PC-9 (cell line): ENCODE measurements at regions not wholly inside any gene's neighbourhood (a gene's known extent, or its start where the extent isn't known, plus 50 kb on each side); places are given as distances from the start of the nearest gene placed in this dataset.
A peak's percentile ranks its signal among the peaks of the same experiment; 100 is the strongest.

ENCODE experiments used
- BruUV-seq: library from RNA; stranded (reverse); fragments of 400-500 nt; replicated peaks from 2 replicates; lab custom pipeline; 2021; lab: Mats Ljungman, UMichigan
- CTCF ChIA-PET: fragments of 300-600 bp; sonication (Branson Sonifier 250); formaldehyde crosslinking; loops from one replicate; lab custom pipeline; 2022; ENCODE audit warnings: antibody characterized with exemption; lab: Charles Lee
- POLR2A ChIA-PET: fragments of 300-600 bp; sonication (Branson Sonifier 250); formaldehyde crosslinking; loops from one replicate; lab custom pipeline; 2022; ENCODE audit warnings: antibody characterized with exemption; ENCODE audit not compliant: unreplicated experiment; lab: Charles Lee
- DNase-seq, 2 experiments: peaks; one replicate each; pipeline versions ENCODE4 v3.0.0 to v3.0.0-alpha.2; 2015 to 2022; ENCODE audit warnings: mixed read lengths in 1 of 2
- H2AFZ ChIP-seq: fragments of 200-600 bp; sonication (generic); 2 replicates; pipeline ENCODE4 v1.8.1; 2017; ENCODE audit warnings: antibody characterized with exemption
- H3F3A ChIP-seq: fragments of 200-600 bp; sonication (generic); 2 replicates; pipeline ENCODE4 v1.8.1; 2017; ENCODE audit warnings: antibody characterized with exemption, mild to moderate bottlenecking, low read depth; ENCODE audit not compliant: insufficient read depth
- H3K27ac ChIP-seq: fragments of 200-600 bp; sonication (generic); 2 replicates; pipeline ENCODE4 v1.6.1; 2016; ENCODE audit warnings: mixed run types
- H3K27me3 ChIP-seq: fragments of 200-600 bp; sonication (generic); 2 replicates; pipeline ENCODE4 v1.6.1; 2016; ENCODE audit warnings: low read depth, mixed run types; ENCODE audit not compliant: insufficient read depth
- H3K36me3 ChIP-seq: fragments of 200-600 bp; sonication (generic); 2 replicates; pipeline ENCODE4 v1.6.1; 2016; ENCODE audit warnings: low read depth, mixed run types
- H3K4me1 ChIP-seq: fragments of 200-600 bp; sonication (generic); replicated peaks from 2 replicates; pipeline ENCODE4 v1.6.1; 2016; ENCODE audit warnings: mixed run types; ENCODE audit not compliant: insufficient read depth
- H3K4me2 ChIP-seq: fragments of 200-600 bp; sonication (generic); 2 replicates; pipeline ENCODE4 v1.6.1; 2017; ENCODE audit warnings: mixed run types
- H3K4me3 ChIP-seq: fragments of 200-600 bp; sonication (generic); 2 replicates; pipeline ENCODE4 v1.6.1; 2016; ENCODE audit warnings: mixed run types
- H3K79me2 ChIP-seq: fragments of 200-600 bp; sonication (generic); 2 replicates; pipeline ENCODE4 v1.6.1; 2017; ENCODE audit warnings: low read depth, mixed run types
- H3K9me2 ChIP-seq: fragments of 200-600 bp; sonication (generic); 2 replicates; pipeline ENCODE4 v1.8.1; 2017; ENCODE audit warnings: mild to moderate bottlenecking; ENCODE audit not compliant: insufficient read depth
- H3K9me3 ChIP-seq: fragments of 200-600 bp; sonication (generic); 2 replicates; pipeline ENCODE4 v1.8.1; 2016; ENCODE audit warnings: low read depth; ENCODE audit not compliant: insufficient read depth
- H4K20me1 ChIP-seq: fragments of 200-600 bp; sonication (generic); 2 replicates; pipeline ENCODE4 v1.8.1; 2017; ENCODE audit not compliant: insufficient read depth
- CTCF ChIP-seq: fragments of 200-600 bp; sonication (generic); conservative IDR thresholded peaks from 2 replicates; pipeline ENCODE4 v1.6.1; 2017; ENCODE audit warnings: mixed run types, antibody characterized with exemption, mild to moderate bottlenecking, moderate library complexity
- EZH2 ChIP-seq: fragments of 200-600 bp; sonication (generic); IDR thresholded peaks from 2 replicates; pipeline ENCODE4 v1.8.0; 2017; ENCODE audit warnings: antibody characterized with exemption, low read depth
- intact Hi-C: fragments of 100-400 bp; cut with micrococcal nuclease; formaldehyde crosslinking; loops from one replicate; pipeline ENCODE4 v1.10.0; 2022; ENCODE audit not compliant: unreplicated experiment

GRCh38 chr11:69381681-69382130 lies 87.8 kb downstream of the MYEOV start:
- intact Hi-C loops, result loop anchor here (1.0 to 5.0 kb wide), 7 partner anchors 39 to 279 kb away; no protein-coding TSS in a partner anchor
- no peak overlapping the region for H2AFZ ChIP-seq
- H3K27ac ChIP-seq, result peak overlapping the region; percentile 59
- no peaks in the 10 kb centered on the region for H3K79me2 ChIP-seq
- POLR2A ChIA-PET, result interaction anchor here (0.5 to 0.9 kb wide), 5 partner anchors 21 to 258 kb away, joined by 3 to 11 read pairs (median 4); partner anchors contain the start of gene MYEOV
- TF ChIP-seq CTCF (no peak), EZH2 (no peak)
- no peaks in the 10 kb centered on the region for H3K9me2 ChIP-seq
- no peak for DNase-seq
- H3K4me2 ChIP-seq, result peak overlapping the region; percentile 70
- peaks cover 2% of the 10 kb centered on the region; the same call in 1 of the 2 replicates for H3K9me3 ChIP-seq
- peaks cover 3% of the 10 kb centered on the region; the same call in 1 of the 2 replicates for H3K36me3 ChIP-seq
- peaks cover 30% of the 10 kb centered on the region for H3K4me1 ChIP-seq
- peaks cover 61% of the 10 kb centered on the region for H3F3A ChIP-seq
- no peaks in the 10 kb centered on the region for H4K20me1 ChIP-seq
- CTCF ChIA-PET, result interaction anchor here (0.8 kb wide), 1 partner anchor 250 kb away, joined by 4 read pairs; no protein-coding TSS in a partner anchor
- peak overlapping the region; percentile 43; the same call in 1 of the 2 replicates for H3K4me3 ChIP-seq
- TSS peak; percentile 91 for BruUV-seq
- no peaks in the 10 kb centered on the region for H3K27me3 ChIP-seq

GRCh38 chr11:69382131-69383128 lies 88.5 kb downstream of the MYEOV start:
- Histone ChIP-seq H3K4me3 (peak overlapping the region; percentile 43; the same call in 1 of the 2 replicates), H2AFZ (peak overlapping the region; percentile 27; the same call in 1 of the 2 replicates)
- intact Hi-C loops, result loop anchor here (1.0 to 5.0 kb wide), 5 partner anchors 38 to 280 kb away; no protein-coding TSS in a partner anchor

More at GRCh38 chr11:69382131-69383128, 88.5 kb downstream of the MYEOV start:
- H3K4me2 ChIP-seq, result peak overlapping the region; percentile 70
- peaks cover 3% of the 10 kb centered on the region; the same call in 1 of the 2 replicates for H3K36me3 ChIP-seq
- H3K27ac ChIP-seq, result peak overlapping the region; percentile 59
- no peaks in the 10 kb centered on the region for H3K9me2 ChIP-seq
- peaks cover 9% of the 10 kb centered on the region for H3K9me3 ChIP-seq
- peaks cover 63% of the 10 kb centered on the region for H3F3A ChIP-seq
- TSS peak; percentile 65 for BruUV-seq
- H4K20me1 ChIP-seq, result no peaks in the 10 kb centered on the region
- TF ChIP-seq EZH2 (no peak), CTCF (no peak)
- H3K4me1 ChIP-seq, result peaks cover 30% of the 10 kb centered on the region
- H3K27me3 ChIP-seq, result no peaks in the 10 kb centered on the region
- CTCF ChIA-PET, result interaction anchor here (0.8 kb wide), 1 partner anchor 251 kb away, joined by 4 read pairs; no protein-coding TSS in a partner anchor
- POLR2A ChIA-PET, result interaction anchor here (0.6 to 0.9 kb wide), 11 partner anchors 21 to 276 kb away, joined by 3 to 11 read pairs (median 3); no protein-coding TSS in a partner anchor
- peak; percentile 82 to 88 for DNase-seq
- no peaks in the 10 kb centered on the region for H3K79me2 ChIP-seq
